ENCODE measurements at regions not wholly inside any gene's neighbourhood (a gene's known extent, or its start where the extent isn't known, plus 50 kb on each side); places are given as distances from the start of the nearest gene placed in this dataset.
"Not testable (repeated sequence)": the region's sequence is repeated elsewhere in the genome, so short reads cannot be mapped to it uniquely, and the experiment has no call there.

GRCh38 chr18:49691177-49691608 is 122.1 kb downstream of the ACAA2 start:
- no peak for TF ChIP-seq CTCF (IDR thresholded peaks at IDR 0.05; ENCODE audit: borderline replicate concordance, control extremely low read depth, extremely low read depth, insufficient read depth, missing control alignments)
- in situ Hi-C loops (cut with MboI; ENCODE audit: low sequenced_read_pairs, unreplicated experiment): no loop called here
- DNase-seq (ENCODE audit: low spot score): no peak

GRCh38 chr18:49690312-49690711 is 123.0 kb downstream of the ACAA2 start:
- in situ Hi-C loops (cut with MboI; ENCODE audit: low sequenced_read_pairs, unreplicated experiment): no loop called here
- TF ChIP-seq CTCF (IDR thresholded peaks at IDR 0.05; ENCODE audit: borderline replicate concordance, control extremely low read depth, extremely low read depth, insufficient read depth, missing control alignments): no peak
- no peak for DNase-seq (ENCODE audit: low spot score)

GRCh38 chr18:49685231-49685942 is 123.5 kb downstream of the LIPG start:
- in situ Hi-C loops (cut with MboI; ENCODE audit: low sequenced_read_pairs, unreplicated experiment): no loop called here
- no peak for TF ChIP-seq CTCF (IDR thresholded peaks at IDR 0.05; ENCODE audit: borderline replicate concordance, control extremely low read depth, extremely low read depth, insufficient read depth, missing control alignments)
- DNase-seq (ENCODE audit: low spot score): no peak

GRCh38 chr18:49682803-49683190 is 120.9 kb downstream of the LIPG start:
- in situ Hi-C loops (cut with MboI; ENCODE audit: low sequenced_read_pairs, unreplicated experiment); DNase-seq (ENCODE audit: low spot score): not testable (repeated sequence)

GRCh38 chr18:49682173-49682802 is 120.4 kb downstream of the LIPG start:
- no peak for DNase-seq (ENCODE audit: low spot score)
- no peak for TF ChIP-seq CTCF (IDR thresholded peaks at IDR 0.05; ENCODE audit: borderline replicate concordance, control extremely low read depth, extremely low read depth, insufficient read depth, missing control alignments)
- in situ Hi-C loops (cut with MboI; ENCODE audit: low sequenced_read_pairs, unreplicated experiment): no loop called here

GRCh38 chr18:49681387-49681786 is 119.5 kb downstream of the LIPG start:
- DNase-seq (ENCODE audit: low spot score): no peak
- no peak for TF ChIP-seq CTCF (IDR thresholded peaks at IDR 0.05; ENCODE audit: borderline replicate concordance, control extremely low read depth, extremely low read depth, insufficient read depth, missing control alignments)
- in situ Hi-C loops (cut with MboI; ENCODE audit: low sequenced_read_pairs, unreplicated experiment): no loop called here

GRCh38 chr18:49678440-49678839 is 116.6 kb downstream of the LIPG start:
- in situ Hi-C loops (cut with MboI; ENCODE audit: low sequenced_read_pairs, unreplicated experiment): no loop called here
- no peak for TF ChIP-seq CTCF (IDR thresholded peaks at IDR 0.05; ENCODE audit: borderline replicate concordance, control extremely low read depth, extremely low read depth, insufficient read depth, missing control alignments)

More at GRCh38 chr18:49678440-49678839, 116.6 kb downstream of the LIPG start:
- no peak for DNase-seq (ENCODE audit: low spot score)
